GM12874 (cell line): ENCODE measurements at regions not wholly inside any gene's neighbourhood (a gene's known extent, or its start where the extent isn't known, plus 50 kb on each side); places are given as distances from the start of the nearest gene placed in this dataset.

ENCODE experiments used
- CTCF ChIP-seq: IDR thresholded peaks from 2 replicates; pipeline ENCODE4 v1.5.1; 2011; ENCODE audit warnings: low read depth, mild to moderate bottlenecking, control low read depth, low read length, moderate library complexity; ENCODE audit not compliant: insufficient read depth

GRCh38 chr3:55241098-55241497 is 246.0 kb downstream of the WNT5A start:
- TF ChIP-seq CTCF = no peak

- no peak for TF ChIP-seq CTCF
Measured at GRCh38 chr3:55235416-55235815, 251.7 kb downstream of the WNT5A start.

GRCh38 chr3:55226696-55227095 is 260.4 kb downstream of the WNT5A start:
- TF ChIP-seq CTCF = no peak

GRCh38 chr3:55218577-55218976 is 268.5 kb downstream of the WNT5A start:
- TF ChIP-seq CTCF = no peak

- no peak for TF ChIP-seq CTCF
Measured at GRCh38 chr3:55207744-55208143, 279.4 kb downstream of the WNT5A start.

GRCh38 chr3:55205990-55206389 is 278.1 kb upstream of the LRTM1 start:
- no peak for TF ChIP-seq CTCF

- no peak for TF ChIP-seq CTCF
Measured at GRCh38 chr3:55204417-55204816, 276.6 kb upstream of the LRTM1 start.

- TF ChIP-seq CTCF = no peak
Measured at GRCh38 chr3:55203546-55203945, 275.7 kb upstream of the LRTM1 start.
